GM12874 (cell line): ENCODE measurements at regions not wholly inside any gene's neighbourhood (a gene's known extent, or its start where the extent isn't known, plus 50 kb on each side); places are given as distances from the start of the nearest gene placed in this dataset.

Experiments used
- TF ChIP-seq, protein P1 (sequence below): IDR thresholded peaks from 2 replicates; pipeline ENCODE4 v1.5.1; 2011; ENCODE audit warnings: low read depth, mild to moderate bottlenecking, control low read depth, low read length, moderate library complexity; ENCODE audit not compliant: insufficient read depth

DNA sequence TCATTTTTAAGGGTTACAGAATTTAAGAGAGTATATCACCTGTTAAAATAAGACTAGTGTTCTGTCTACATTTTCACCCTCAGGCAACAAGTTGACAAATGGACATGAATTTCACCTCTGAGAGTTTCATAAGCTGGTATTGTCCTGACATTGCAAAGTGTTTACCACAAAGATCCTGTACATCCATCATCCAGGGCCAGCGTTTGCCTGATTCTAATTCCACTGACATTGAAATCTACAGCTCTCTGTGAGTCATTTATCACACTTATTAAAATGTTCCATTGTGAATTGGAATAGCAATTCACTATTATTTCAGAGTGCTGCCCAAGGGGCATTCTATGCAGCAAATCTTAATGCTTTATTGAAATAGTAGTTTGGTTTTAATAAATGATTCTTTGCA is 1499.4 kb upstream of the PCDH7 start:
- TF ChIP-seq, protein P1, sequence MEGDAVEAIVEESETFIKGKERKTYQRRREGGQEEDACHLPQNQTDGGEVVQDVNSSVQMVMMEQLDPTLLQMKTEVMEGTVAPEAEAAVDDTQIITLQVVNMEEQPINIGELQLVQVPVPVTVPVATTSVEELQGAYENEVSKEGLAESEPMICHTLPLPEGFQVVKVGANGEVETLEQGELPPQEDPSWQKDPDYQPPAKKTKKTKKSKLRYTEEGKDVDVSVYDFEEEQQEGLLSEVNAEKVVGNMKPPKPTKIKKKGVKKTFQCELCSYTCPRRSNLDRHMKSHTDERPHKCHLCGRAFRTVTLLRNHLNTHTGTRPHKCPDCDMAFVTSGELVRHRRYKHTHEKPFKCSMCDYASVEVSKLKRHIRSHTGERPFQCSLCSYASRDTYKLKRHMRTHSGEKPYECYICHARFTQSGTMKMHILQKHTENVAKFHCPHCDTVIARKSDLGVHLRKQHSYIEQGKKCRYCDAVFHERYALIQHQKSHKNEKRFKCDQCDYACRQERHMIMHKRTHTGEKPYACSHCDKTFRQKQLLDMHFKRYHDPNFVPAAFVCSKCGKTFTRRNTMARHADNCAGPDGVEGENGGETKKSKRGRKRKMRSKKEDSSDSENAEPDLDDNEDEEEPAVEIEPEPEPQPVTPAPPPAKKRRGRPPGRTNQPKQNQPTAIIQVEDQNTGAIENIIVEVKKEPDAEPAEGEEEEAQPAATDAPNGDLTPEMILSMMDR = no peak

DNA sequence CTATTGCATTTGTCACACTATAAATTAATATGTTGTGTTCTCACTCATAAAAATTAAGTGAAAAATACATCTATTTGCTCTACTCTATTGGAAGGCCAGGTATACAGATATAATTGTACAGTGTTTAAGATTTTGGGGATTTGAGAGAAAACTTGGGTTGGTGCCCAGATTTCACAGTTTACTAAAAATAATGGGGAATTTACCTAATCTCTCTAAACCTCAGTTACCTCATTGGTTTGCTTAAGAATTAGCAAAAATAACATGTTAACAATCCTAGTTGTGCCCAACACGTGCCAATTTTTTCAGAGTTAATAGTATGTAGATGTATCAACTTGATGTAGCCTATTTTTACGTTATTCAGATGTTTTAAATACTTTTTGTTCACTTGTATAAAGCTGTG is 1495.3 kb upstream of the PCDH7 start:
- TF ChIP-seq, protein P1 = no peak

DNA sequence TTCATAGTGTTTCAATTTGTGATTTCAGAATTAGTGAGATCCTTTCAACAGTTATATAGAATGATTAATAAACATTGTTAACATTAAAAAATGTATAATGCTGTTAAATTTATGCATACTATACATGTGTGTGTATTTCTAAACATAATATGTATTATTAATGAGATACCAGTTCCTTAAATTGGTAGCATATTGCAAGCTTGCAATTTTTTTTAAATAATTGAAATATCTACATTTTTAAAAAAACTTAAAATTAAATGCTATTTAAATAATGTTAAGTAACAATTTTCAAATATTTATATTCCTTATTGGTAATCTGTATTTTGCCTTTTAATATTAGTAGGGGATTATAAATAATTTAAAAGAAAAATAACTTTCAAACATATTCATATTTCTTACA is 1479.5 kb upstream of the PCDH7 start:
- TF ChIP-seq, protein P1 = no peak

DNA sequence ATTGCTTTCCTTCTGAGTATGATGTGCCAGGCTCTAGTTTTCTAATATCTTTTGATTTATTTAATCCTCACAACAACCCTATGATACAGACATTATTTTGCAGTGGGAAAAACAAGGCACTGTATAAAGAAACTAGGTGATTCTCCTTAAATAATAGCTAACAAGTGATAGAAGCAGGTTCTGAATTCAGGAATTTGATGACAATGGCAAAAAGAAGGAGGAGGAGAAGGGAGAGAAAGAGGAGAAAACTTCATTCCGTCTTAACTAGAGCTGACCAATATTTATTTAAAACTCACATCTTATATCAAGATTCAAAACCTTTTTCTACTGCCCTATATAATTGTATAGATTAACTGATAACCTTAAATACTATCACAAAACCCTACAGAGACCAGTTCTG is 1477.1 kb upstream of the PCDH7 start:
- TF ChIP-seq, protein P1 = no peak

DNA sequence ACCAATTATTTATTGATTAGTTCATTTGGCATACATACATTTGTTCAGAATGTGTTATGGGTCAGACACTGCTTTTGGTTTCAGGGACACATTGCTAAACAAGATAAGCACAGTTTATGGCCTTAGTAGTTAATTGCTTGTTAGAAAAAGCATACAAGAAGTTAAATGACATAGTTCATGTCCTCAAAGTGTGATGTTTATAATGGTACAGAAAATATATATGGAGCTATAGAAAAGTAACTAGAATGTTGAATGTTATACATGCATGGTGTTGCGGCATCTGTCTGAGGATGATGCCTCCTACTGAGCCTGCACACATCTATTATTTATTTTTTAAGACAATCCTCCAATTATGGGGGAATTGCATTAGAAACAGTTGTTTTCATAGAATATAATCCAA is 1476.3 kb upstream of the PCDH7 start:
- TF ChIP-seq, protein P1 = no peak

DNA sequence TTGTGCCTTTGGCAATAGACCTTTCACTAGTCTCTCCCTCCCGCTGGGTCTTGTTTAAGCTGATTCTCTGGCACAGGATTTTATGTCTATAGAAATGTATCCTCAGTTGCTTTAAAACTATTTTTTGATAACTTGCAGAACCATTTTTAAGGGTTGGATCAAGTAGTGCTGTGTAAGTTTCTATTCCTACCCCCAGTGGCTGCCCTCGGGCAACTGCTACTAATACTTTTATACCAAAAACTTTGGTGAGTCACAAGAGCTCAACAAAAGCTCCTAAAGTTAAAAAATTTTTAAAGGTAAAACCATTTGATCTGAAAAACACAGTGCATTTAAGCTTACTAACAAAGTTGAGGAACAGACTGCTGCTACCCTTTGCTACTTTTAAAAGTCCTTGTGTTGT is 1460.6 kb upstream of the PCDH7 start:
- TF ChIP-seq, protein P1 = no peak

DNA sequence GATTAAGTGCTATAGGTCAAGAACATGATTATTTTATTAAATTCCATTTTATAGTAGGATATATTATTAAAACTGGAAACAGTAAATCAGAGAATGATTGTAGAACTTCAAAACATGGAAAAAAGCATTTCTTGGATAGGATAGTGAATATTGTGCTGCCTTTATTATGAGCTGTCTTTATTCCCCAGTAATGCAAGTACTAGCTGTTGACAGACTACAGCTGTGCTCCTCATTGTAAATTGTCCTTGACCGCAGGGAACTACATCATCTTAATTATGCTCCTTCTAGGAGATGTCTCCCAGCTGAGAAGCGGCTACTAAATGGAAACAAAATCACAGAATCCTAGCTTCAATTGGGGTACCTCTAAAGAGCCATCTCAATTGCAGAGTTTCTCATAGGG is 1457.2 kb upstream of the PCDH7 start:
- TF ChIP-seq, protein P1 = no peak

DNA sequence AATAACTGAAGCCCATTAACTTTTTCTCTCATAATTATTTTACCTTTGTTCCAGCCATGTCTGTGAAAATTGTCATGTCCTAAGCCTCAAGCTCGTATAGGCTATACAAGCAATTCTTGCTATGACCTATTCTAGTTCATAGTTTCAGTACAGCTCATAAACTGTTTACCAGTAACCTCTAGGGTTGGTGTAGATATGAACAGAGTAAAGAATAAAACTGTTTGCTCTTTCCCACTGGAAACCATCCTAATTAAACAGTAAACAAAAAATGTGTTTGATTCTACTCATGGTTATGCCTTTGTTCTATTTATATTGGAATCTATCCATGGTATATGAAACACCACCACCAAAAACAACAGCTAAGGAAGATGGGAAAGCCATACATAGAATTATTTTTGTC is 1444.0 kb upstream of the PCDH7 start:
- TF ChIP-seq, protein P1 = no peak
